GM10266 (cell line): ENCODE measurements at regions not wholly inside any gene's neighbourhood (a gene's known extent, or its start where the extent isn't known, plus 50 kb on each side); places are given as distances from the start of the nearest gene placed in this dataset.

Experiments used
- DNase-seq: peaks from one replicate; pipeline ENCODE4 v3.0.0; 2012; ENCODE audit errors: extremely low spot score
- CTCF ChIP-seq: IDR thresholded peaks from 2 replicates; pipeline ENCODE4 v1.5.1; 2012; ENCODE audit warnings: mild to moderate bottlenecking, low read depth; ENCODE audit not compliant: control insufficient read depth, insufficient read depth; ENCODE audit errors: missing control alignments

GRCh38 chr18:75544051-75544481, 116.6 kb upstream of the SMIM21 start:
- TF ChIP-seq CTCF: no peak
- DNase-seq: no peak

GRCh38 chr18:75538727-75539126, 111.2 kb upstream of the SMIM21 start:
- no peak for TF ChIP-seq CTCF
- no peak for DNase-seq

- DNase-seq: no peak
- TF ChIP-seq CTCF: no peak
Observed at GRCh38 chr18:75533950-75534349, 106.4 kb upstream of the SMIM21 start.

GRCh38 chr18:75533209-75533608, 105.7 kb upstream of the SMIM21 start:
- TF ChIP-seq CTCF: no peak
- DNase-seq: no peak

GRCh38 chr18:75531851-75532459, 104.5 kb upstream of the SMIM21 start:
- TF ChIP-seq CTCF: no peak
- DNase-seq: no peak

GRCh38 chr18:75531212-75531850, 103.8 kb upstream of the SMIM21 start:
- no peak for TF ChIP-seq CTCF
- DNase-seq: no peak

GRCh38 chr18:75530566-75531211, 103.2 kb upstream of the SMIM21 start:
- DNase-seq: no peak
- no peak for TF ChIP-seq CTCF
